ENCODE measurements at regions not wholly inside any gene's neighbourhood (a gene's known extent, or its start where the extent isn't known, plus 50 kb on each side); places are given as distances from the start of the nearest gene placed in this dataset.

- no peak for TF ChIP-seq CHD7 (IDR thresholded peaks at IDR 0.05; ENCODE audit: insufficient replicate concordance, low read length)
These were observed 90.2 kb upstream of the C1orf21 start (continued) for GRCh38 chr1:184296466-184297243.
